Activated naive CD8-positive, alpha-beta T cell treated with anti-CD3 and anti-CD28 coated beads, Interleukin-2, amount 50 U/mL, for 24 hours (primary cell): ENCODE measurements at regions not wholly inside any gene's neighbourhood (a gene's known extent, or its start where the extent isn't known, plus 50 kb on each side); places are given as distances from the start of the nearest gene placed in this dataset.
"Not testable (repeated sequence)": the region's sequence is repeated elsewhere in the genome, so short reads cannot be mapped to it uniquely, and the experiment has no call there.

Source experiments
- ATAC-seq: fragments of 150-1000 bp; cut with Tn5 transposase; one replicate; pipeline ENCODE4 v1.10.0; 2021
- DNase-seq: peaks from one replicate; pipeline ENCODE4 v3.0.0; 2021
- H3K27ac Mint-ChIP-seq: one replicate; pipeline ENCODE4 v1.8.0; 2021; ENCODE audit warnings: mild to moderate bottlenecking, mixed read lengths
- H3K27me3 Mint-ChIP-seq: one replicate; pipeline ENCODE4 v1.8.0; 2021; ENCODE audit warnings: mixed read lengths
- H3K36me3 Mint-ChIP-seq: one replicate; pipeline ENCODE4 v1.8.0; 2021; ENCODE audit warnings: low read depth, mixed read lengths
- H3K4me1 Mint-ChIP-seq: one replicate; pipeline ENCODE4 v1.8.0; 2021; ENCODE audit warnings: mixed read lengths
- H3K4me3 Mint-ChIP-seq: one replicate; pipeline ENCODE4 v1.8.0; 2021; ENCODE audit warnings: mild to moderate bottlenecking, moderate library complexity, mixed read lengths
- H3K9me3 Mint-ChIP-seq: one replicate; pipeline ENCODE4 v1.8.0; 2021; ENCODE audit warnings: mixed read lengths

DNA sequence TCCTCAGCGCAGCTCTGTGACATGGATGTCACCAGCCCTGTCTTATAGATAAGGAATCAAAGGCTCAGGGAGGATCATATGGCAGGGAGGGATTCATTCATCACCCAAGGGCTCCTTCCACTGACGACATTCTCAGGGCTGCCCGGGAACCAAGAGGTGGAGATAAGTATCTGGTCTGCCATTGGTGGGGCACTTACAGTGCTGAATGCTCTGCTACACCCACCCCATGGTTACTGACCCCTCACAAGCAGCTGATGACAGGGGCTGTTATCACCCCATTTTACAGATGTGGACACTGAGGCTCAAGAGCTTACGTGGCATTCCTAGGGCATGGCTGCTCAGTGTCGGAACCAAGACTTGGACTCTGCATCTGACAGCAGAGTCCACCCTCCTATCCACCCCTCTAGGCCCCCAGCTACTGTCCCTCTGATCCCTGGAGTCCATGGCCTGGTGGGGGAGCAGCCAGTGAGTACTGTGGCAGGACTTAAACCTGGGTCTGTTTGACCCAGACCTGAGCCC is 155.1 kb downstream of the PTPRU start:
- H3K4me3 Mint-ChIP-seq, result no peak overlapping the region
- H3K4me1 Mint-ChIP-seq, result no peaks in the 10 kb centered on the region
- peaks cover 26% of the 10 kb centered on the region for H3K27me3 Mint-ChIP-seq
- no peak overlapping the region for H3K27ac Mint-ChIP-seq
- no peak for ATAC-seq
- DNase-seq, result no peak
- H3K36me3 Mint-ChIP-seq, result no peaks in the 10 kb centered on the region
- no peaks in the 10 kb centered on the region for H3K9me3 Mint-ChIP-seq

DNA sequence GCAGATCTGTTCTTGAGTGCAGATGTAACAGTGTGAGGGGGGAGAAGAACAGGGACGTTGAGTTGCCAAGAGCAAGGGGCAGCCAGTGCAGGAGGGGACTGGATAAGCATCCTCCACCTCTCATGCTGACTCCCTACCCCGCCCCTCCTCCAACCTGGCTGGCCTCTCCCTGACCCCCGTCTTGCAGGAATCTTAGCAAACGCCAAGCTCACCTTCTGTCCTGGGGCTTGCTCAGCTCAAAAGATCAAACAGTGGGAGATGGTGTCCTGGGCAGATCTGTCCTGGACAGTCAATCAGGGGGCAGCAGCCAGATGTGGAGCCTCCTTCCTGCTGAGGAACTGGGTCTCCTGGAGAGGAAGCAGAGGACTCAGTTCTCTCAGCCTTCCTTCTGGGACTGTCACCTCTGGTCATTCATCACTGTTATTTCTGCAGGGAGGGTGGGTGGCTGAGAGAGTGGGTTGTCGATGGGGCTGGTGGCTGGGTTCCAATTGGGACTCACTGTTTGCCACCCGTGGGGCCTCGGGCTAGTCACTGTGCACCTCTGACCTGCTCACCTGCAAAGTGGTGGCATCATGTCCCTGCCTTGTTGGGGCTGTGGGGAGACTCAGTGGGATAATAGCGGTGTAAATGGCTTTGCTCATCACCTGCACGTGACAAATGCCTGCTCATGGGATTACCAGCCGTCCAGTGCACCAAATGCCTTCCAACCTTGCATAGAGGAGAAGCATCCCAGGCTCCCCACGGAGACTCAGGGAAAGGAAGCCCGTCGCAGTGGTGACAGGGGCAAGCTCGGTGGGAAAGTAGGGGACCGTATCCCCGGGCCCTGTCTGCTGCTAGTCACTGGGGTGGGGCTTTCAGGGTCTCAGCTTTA is 154.4 kb downstream of the PTPRU start:
- H3K27me3 Mint-ChIP-seq, result peaks cover 32% of the 10 kb centered on the region

DNA sequence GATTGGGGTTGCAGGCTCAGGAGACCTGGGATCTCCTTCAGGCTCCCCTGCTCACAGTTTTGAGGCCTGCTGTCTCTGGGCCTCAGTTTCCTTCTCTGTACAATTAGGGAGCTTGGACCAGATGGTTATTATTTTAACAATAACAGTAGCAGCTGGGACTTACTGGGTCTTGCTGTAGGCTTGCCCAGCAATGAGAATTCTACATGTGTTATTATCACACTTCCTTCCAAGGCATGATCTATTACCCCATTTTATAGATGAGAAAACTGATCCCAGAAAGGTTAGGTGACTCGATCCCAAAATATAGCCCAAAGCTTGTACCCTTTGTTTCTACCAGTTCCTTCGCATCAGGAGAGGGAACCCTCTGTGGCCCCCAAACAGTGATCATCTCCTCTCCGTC is 153.8 kb downstream of the PTPRU start:
- no peaks in the 10 kb centered on the region for H3K36me3 Mint-ChIP-seq
- DNase-seq (no peak), ATAC-seq (no peak)
- H3K4me3 Mint-ChIP-seq, result no peak overlapping the region
- H3K27me3 Mint-ChIP-seq, result peaks cover 33% of the 10 kb centered on the region
- no peaks in the 10 kb centered on the region for H3K4me1 Mint-ChIP-seq
- no peaks in the 10 kb centered on the region for H3K9me3 Mint-ChIP-seq
- no peak overlapping the region for H3K27ac Mint-ChIP-seq

More for the DNA sequence above, 154.4 kb downstream of the PTPRU start:
- Mint-ChIP-seq H3K27ac (no peak overlapping the region), H3K9me3 (no peaks in the 10 kb centered on the region), H3K36me3 (no peaks in the 10 kb centered on the region), H3K4me1 (no peaks in the 10 kb centered on the region), H3K4me3 (no peak overlapping the region)
- ATAC-seq (no peak), DNase-seq (no peak)

- Mint-ChIP-seq H3K27ac (no peak overlapping the region), H3K9me3 (no peaks in the 10 kb centered on the region), H3K27me3 (peaks cover 33% of the 10 kb centered on the region), H3K4me3 (no peak overlapping the region), H3K36me3 (no peaks in the 10 kb centered on the region), H3K4me1 (no peaks in the 10 kb centered on the region)
- ATAC-seq (no peak), DNase-seq (no peak)
Measured at GRCh38 chr1:29389533-29390041, 153.3 kb downstream of the PTPRU start.

DNA sequence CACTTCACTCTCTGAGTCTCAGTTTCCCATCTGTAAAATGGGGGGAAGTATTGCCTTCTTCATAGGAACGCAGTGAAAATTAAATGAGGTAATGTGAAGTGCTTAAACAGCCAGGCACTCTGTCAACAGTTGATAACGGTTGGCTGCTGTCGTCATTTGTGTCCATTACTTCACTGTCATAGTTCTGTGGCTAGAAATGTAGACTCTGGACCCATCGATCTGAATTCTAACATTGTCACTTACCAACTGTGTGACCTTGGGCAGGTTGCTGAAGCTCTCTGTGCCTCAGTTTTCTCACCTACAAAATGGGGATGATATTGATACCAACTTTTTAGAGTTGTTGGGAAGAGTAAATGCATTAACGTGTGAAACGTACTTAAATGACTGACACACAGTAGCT is 152.6 kb downstream of the PTPRU start:
- DNase-seq (no peak), ATAC-seq (no peak)
- H3K27ac Mint-ChIP-seq, result no peak overlapping the region
- no peaks in the 10 kb centered on the region for H3K4me1 Mint-ChIP-seq
- H3K36me3 Mint-ChIP-seq, result no peaks in the 10 kb centered on the region
- H3K9me3 Mint-ChIP-seq, result no peaks in the 10 kb centered on the region
- peaks cover 35% of the 10 kb centered on the region for H3K27me3 Mint-ChIP-seq
- no peak overlapping the region for H3K4me3 Mint-ChIP-seq

DNA sequence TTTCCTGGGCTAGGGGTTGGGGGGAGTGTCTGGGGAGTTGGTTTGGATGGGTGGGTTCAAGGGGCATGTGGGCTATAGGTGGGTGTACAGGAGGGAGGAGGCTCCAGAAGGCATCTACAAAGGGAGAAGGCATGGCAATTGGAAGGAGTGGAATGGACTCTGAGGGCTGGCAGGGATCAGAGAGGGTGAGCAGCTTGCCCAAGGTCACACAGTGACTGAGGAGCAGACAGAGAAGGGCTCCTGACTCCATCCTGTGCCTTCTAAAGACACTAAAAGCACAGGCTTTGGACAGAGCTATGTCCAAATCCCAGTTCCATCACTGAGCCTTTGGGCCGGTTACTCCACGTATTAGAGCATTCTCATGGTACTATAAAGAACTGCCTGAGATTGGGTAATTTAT is 151.8 kb downstream of the PTPRU start:
- Mint-ChIP-seq H3K36me3 (no peaks in the 10 kb centered on the region), H3K27ac (no peak overlapping the region), H3K27me3 (peaks cover 38% of the 10 kb centered on the region), H3K4me3 (no peak overlapping the region), H3K4me1 (no peaks in the 10 kb centered on the region), H3K9me3 (no peaks in the 10 kb centered on the region)
- no peak for ATAC-seq
- no peak for DNase-seq

- no peaks in the 10 kb centered on the region for H3K4me1 Mint-ChIP-seq
- no peak for DNase-seq
Measured at GRCh38 chr1:29387210-29387609, 150.9 kb downstream of the PTPRU start.

DNA sequence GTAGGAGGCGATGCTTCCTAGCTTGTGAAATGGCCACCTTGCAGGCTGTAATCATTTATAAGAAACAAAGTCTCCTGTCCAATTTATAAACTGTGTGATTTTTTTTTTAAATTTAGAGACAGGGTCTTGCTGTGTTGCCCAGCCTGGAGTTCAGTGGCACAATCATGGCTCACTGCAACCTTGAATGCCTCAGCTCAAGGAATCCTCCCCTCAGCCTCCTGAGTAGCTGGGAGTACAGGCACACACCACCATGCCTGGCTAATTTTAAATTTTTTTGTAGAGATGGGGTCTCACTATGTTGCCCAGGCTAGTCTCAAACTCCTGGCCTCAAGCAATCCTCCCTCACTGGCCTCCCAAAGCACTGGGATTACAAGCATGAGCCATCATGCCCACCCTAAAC is 150.1 kb downstream of the PTPRU start:
- ATAC-seq, H3K4me3 Mint-ChIP-seq, H3K4me1 Mint-ChIP-seq, H3K9me3 Mint-ChIP-seq, H3K36me3 Mint-ChIP-seq, H3K27ac Mint-ChIP-seq, DNase-seq: not testable (repeated sequence)
- H3K27me3 Mint-ChIP-seq, result peaks cover 33% of the 10 kb centered on the region

More at GRCh38 chr1:29387210-29387609, 150.9 kb downstream of the PTPRU start:
- no peak overlapping the region for H3K27ac Mint-ChIP-seq
- H3K36me3 Mint-ChIP-seq, result no peaks in the 10 kb centered on the region
- H3K27me3 Mint-ChIP-seq, result peaks cover 33% of the 10 kb centered on the region
- ATAC-seq, result no peak
- no peaks in the 10 kb centered on the region for H3K9me3 Mint-ChIP-seq
- H3K4me3 Mint-ChIP-seq, result no peak overlapping the region

GRCh38 chr1:29385966-29386365 is 149.6 kb downstream of the PTPRU start:
- Mint-ChIP-seq H3K36me3 (no peaks in the 10 kb centered on the region), H3K4me3 (no peak overlapping the region), H3K9me3 (no peaks in the 10 kb centered on the region), H3K27ac (no peak overlapping the region), H3K27me3 (peaks cover 33% of the 10 kb centered on the region), H3K4me1 (no peaks in the 10 kb centered on the region)
- no peak for DNase-seq
- ATAC-seq, result no peak

GRCh38 chr1:29384496-29385015 is 148.2 kb downstream of the PTPRU start:
- peaks cover 3% of the 10 kb centered on the region for H3K9me3 Mint-ChIP-seq
- H3K4me3 Mint-ChIP-seq, result no peak overlapping the region
- no peaks in the 10 kb centered on the region for H3K36me3 Mint-ChIP-seq
- peaks cover 26% of the 10 kb centered on the region for H3K27me3 Mint-ChIP-seq
- DNase-seq, result no peak
- H3K4me1 Mint-ChIP-seq, result no peaks in the 10 kb centered on the region
- H3K27ac Mint-ChIP-seq, result no peak overlapping the region
- no peak for ATAC-seq

- peaks cover 30% of the 10 kb centered on the region for H3K27me3 Mint-ChIP-seq
- H3K36me3 Mint-ChIP-seq, result peaks cover 6% of the 10 kb centered on the region
- ATAC-seq (no peak), DNase-seq (no peak)
- no peak overlapping the region for H3K4me3 Mint-ChIP-seq
- H3K27ac Mint-ChIP-seq, result no peak overlapping the region
- peaks cover 10% of the 10 kb centered on the region for H3K9me3 Mint-ChIP-seq
- H3K4me1 Mint-ChIP-seq, result no peaks in the 10 kb centered on the region
Measured at GRCh38 chr1:29383746-29384371, 147.5 kb downstream of the PTPRU start.

GRCh38 chr1:29382851-29383745 is 146.8 kb downstream of the PTPRU start:
- peaks cover 30% of the 10 kb centered on the region for H3K27me3 Mint-ChIP-seq
- H3K36me3 Mint-ChIP-seq, result peaks cover 10% of the 10 kb centered on the region
- no peak for ATAC-seq
- H3K4me1 Mint-ChIP-seq, result no peaks in the 10 kb centered on the region
- H3K4me3 Mint-ChIP-seq, result no peak overlapping the region
- peaks cover 18% of the 10 kb centered on the region for H3K9me3 Mint-ChIP-seq
- no peak for DNase-seq
- H3K27ac Mint-ChIP-seq, result no peak overlapping the region

DNA sequence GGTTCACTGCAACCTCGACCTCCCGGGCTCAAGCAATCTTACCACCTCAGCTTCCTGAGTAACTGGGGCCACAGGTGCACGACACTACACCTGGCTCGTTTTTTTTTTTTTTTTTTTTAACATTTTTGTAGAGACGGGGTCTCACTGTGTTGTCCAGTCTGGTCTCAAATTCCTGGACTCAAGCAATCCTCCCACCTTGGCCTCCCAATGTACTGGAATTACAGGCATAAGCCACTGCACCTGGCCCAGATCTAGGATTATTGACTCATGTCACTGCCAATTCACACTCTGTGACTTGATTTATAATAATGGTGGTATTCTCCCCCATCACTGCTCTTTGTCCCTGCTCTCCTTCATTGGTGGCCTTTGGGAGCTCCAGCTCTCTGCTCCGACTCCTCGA is 145.1 kb downstream of the PTPRU start:
- Mint-ChIP-seq H3K36me3 (peaks cover 10% of the 10 kb centered on the region), H3K4me3 (no peak overlapping the region), H3K4me1 (no peaks in the 10 kb centered on the region), H3K27me3 (peaks cover 34% of the 10 kb centered on the region), H3K27ac (no peak overlapping the region), H3K9me3 (peaks cover 24% of the 10 kb centered on the region)
- DNase-seq (no peak), ATAC-seq (no peak)

- Mint-ChIP-seq H3K36me3 (peaks cover 10% of the 10 kb centered on the region), H3K27me3 (peaks cover 31% of the 10 kb centered on the region), H3K27ac (no peak overlapping the region), H3K9me3 (peaks cover 29% of the 10 kb centered on the region), H3K4me3 (no peak overlapping the region), H3K4me1 (no peaks in the 10 kb centered on the region)
- no peak for DNase-seq
- ATAC-seq, result no peak
Measured at GRCh38 chr1:29380532-29380931, 144.2 kb downstream of the PTPRU start.
